B cell (primary cell): ENCODE measurements at regions not wholly inside any gene's neighbourhood (a gene's known extent, or its start where the extent isn't known, plus 50 kb on each side); places are given as distances from the start of the nearest gene placed in this dataset.

Experiments used
- ATAC-seq: fragments of 200-7000 bp; cut with Tn5 transposase; one replicate; pipeline ENCODE4 v1.10.0; 2021; ENCODE audit warnings: low read depth, mild to moderate bottlenecking, moderate number of reproducible peaks, moderate library complexity
- CTCF ChIA-PET: fragments of 350-600 bp; sonication (Branson Sonifier 250); formaldehyde crosslinking; loops from one replicate; lab custom pipeline; 2021; ENCODE audit warnings: antibody characterized with exemption, inconsistent platforms; lab: Charles Lee
- POLR2A ChIA-PET: fragments of 350-600 bp; sonication (Branson Sonifier 250); formaldehyde crosslinking; loops from one replicate; lab custom pipeline; 2021; ENCODE audit warnings: antibody characterized with exemption; lab: Charles Lee
- DNase-seq: peaks from one replicate; pipeline ENCODE4 v3.0.0; 2013
- H2AFZ ChIP-seq: 2 replicates; pipeline ENCODE4 v1.6.1; 2012; ENCODE audit warnings: mild to moderate bottlenecking, low read depth, low read length; ENCODE audit not compliant: insufficient read depth, poor library complexity, severe bottlenecking
- H3K27ac ChIP-seq, 2 donors: 1 replicate in 1 of 2; 2 replicates in 1 of 2; pipeline ENCODE4 v1.5.1; 2012 to 2013; ENCODE audit warnings: low read length in 2 of 2, mild to moderate bottlenecking in 2 of 2, moderate library complexity in 1 of 2
- H3K27me3 ChIP-seq, 4 experiments: fragments of 200-600 bp in 1 of 4; sonication (generic) in 1 of 4; replicated peaks in 1 of 4; 1 replicate in 2 of 4; 2 replicates in 2 of 4; pipeline versions ENCODE4 v1.6.1 to v1.7.0; 2013 to 2016; ENCODE audit warnings: low read length in 3 of 4, mild to moderate bottlenecking in 2 of 4, mixed read lengths in 1 of 4, moderate library complexity in 1 of 4; ENCODE audit not compliant: insufficient read depth in 4 of 4, control insufficient read depth in 3 of 4; ENCODE audit errors: control extremely low read depth in 1 of 4
- H3K36me3 ChIP-seq, 2 experiments: replicated peaks in 1 of 2; 1 replicate in 1 of 2; 2 replicates in 1 of 2; pipeline versions ENCODE4 v1.6.1 to v1.7.1; 2013; ENCODE audit warnings: low read length in 1 of 2; ENCODE audit not compliant: insufficient read depth in 2 of 2, control insufficient read depth in 1 of 2; ENCODE audit errors: control extremely low read depth in 1 of 2, extremely low read depth in 1 of 2
- H3K4me1 ChIP-seq, 2 donors: fragments of 200-600 bp in 1 of 2; sonication (generic) in 1 of 2; 1 replicate in 1 of 2; 2 replicates in 1 of 2; pipeline versions ENCODE4 v1.5.1 to v1.6.1; 2013 to 2017; ENCODE audit warnings: low read length in 2 of 2; ENCODE audit not compliant: control insufficient read depth in 2 of 2, insufficient read depth in 2 of 2
- H3K4me2 ChIP-seq: replicated peaks from 2 replicates; pipeline ENCODE3; 2012; ENCODE audit warnings: mild to moderate bottlenecking, low read depth, low read length; ENCODE audit not compliant: poor library complexity, severe bottlenecking
- H3K4me3 ChIP-seq, 5 experiments: fragments of 200-600 bp in 1 of 5; sonication (generic) in 1 of 5; 1 replicate in 3 of 5; 2 replicates in 2 of 5; pipeline versions ENCODE4 v1.5.1 to v1.7.0; 2011 to 2016; ENCODE audit warnings: low read length in 4 of 5, mild to moderate bottlenecking in 4 of 5, low read depth in 2 of 5, control low read depth in 1 of 5, moderate library complexity in 1 of 5; ENCODE audit not compliant: insufficient read depth in 1 of 5; ENCODE audit errors: control extremely low read depth in 1 of 5, extremely low read depth in 1 of 5
- H3K79me2 ChIP-seq: fragments of 200-600 bp; sonication (generic); one replicate; pipeline ENCODE4 v1.6.0; 2016; ENCODE audit warnings: low read length; ENCODE audit not compliant: control insufficient read depth, insufficient read depth
- H3K9ac ChIP-seq: fragments of 200-600 bp; sonication (generic); 2 replicates; pipeline ENCODE4 v1.6.1; 2017; ENCODE audit warnings: mild to moderate bottlenecking, low read length, moderate library complexity
- H3K9me3 ChIP-seq, 3 donors: one replicate each; pipeline versions ENCODE4 v1.6.1 to v1.7.1; 2013; ENCODE audit warnings: low read length in 2 of 3; ENCODE audit not compliant: control insufficient read depth in 2 of 3, insufficient read depth in 1 of 3; ENCODE audit errors: control extremely low read depth in 1 of 3
- H4K20me1 ChIP-seq: 2 replicates; pipeline ENCODE4 v1.6.0; 2012; ENCODE audit warnings: mild to moderate bottlenecking, low read length; ENCODE audit not compliant: insufficient read depth, control insufficient read depth, poor library complexity, severe bottlenecking
- H3K27ac Mint-ChIP-seq: one replicate; pipeline ENCODE4 v1.8.0; 2021; ENCODE audit warnings: mixed read lengths
- H3K27me3 Mint-ChIP-seq: one replicate; pipeline ENCODE4 v1.8.0; 2021; ENCODE audit warnings: mixed read lengths
- H3K4me1 Mint-ChIP-seq: one replicate; pipeline ENCODE4 v1.8.0; 2021; ENCODE audit warnings: mixed read lengths
- H3K4me3 Mint-ChIP-seq: one replicate; pipeline ENCODE4 v1.8.0; 2021; ENCODE audit warnings: mixed read lengths
- H3K9me3 Mint-ChIP-seq: one replicate; pipeline ENCODE4 v1.8.0; 2022; ENCODE audit warnings: mixed read lengths; ENCODE audit not compliant: insufficient read depth
- EZH2 ChIP-seq: IDR thresholded peaks from 2 replicates; pipeline ENCODE4 v1.6.1; 2012; ENCODE audit warnings: borderline replicate concordance, low read depth, mild to moderate bottlenecking, moderate library complexity, low read length; ENCODE audit not compliant: insufficient read depth, poor library complexity, severe bottlenecking
- WGBS: methylation state at CpG from one replicate; pipeline ENCODE4 v1.1.5; 2013; ENCODE audit warnings: missing lambda C conversion rate; ENCODE audit not compliant: insufficient coverage; 5-methylcytosine and 5-hydroxymethylcytosine counted together
- intact Hi-C: fragments of 100-400 bp; cut with micrococcal nuclease; formaldehyde crosslinking; loops from one replicate; pipeline ENCODE4 v1.10.0; 2022
- TF ChIP-seq, protein P1 (sequence below): fragments of 200-600 bp; IDR thresholded peaks from one replicate; pipeline ENCODE4 v1.8.0; 2022; ENCODE audit warnings: antibody characterized with exemption, mild to moderate bottlenecking

DNA sequence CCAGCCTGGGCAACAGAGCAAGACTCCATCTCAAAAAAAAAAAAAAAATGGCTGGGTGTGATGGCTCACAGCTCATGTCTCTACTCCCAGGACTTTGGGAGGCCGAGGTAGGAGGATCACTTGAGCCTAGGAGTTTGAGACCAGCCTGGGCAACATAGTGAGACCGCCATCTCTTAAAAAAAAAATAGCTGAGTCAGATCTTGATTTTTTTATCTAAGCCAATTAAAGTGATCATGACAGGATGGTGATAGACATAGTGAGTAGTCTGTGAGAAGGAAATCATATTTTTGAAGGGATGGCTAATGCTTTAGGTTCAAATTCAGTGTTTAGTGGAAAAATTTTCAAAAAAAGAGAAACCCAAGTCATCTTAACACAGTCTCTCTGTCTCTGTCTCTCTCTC, 114.6 kb upstream of the JARID2 start:
- ATAC-seq (no peak), DNase-seq (no peak)
- H3K9ac ChIP-seq = no peak overlapping the region
- no peaks in the 10 kb centered on the region for H3K36me3 ChIP-seq
- no peaks in the 10 kb centered on the region for H3K9me3 ChIP-seq
- Mint-ChIP-seq H3K27me3 (no peaks in the 10 kb centered on the region), H3K27ac (no peak overlapping the region), H3K9me3 (no peaks in the 10 kb centered on the region), H3K4me3 (no peak overlapping the region), H3K4me1 (peaks cover 10% of the 10 kb centered on the region)
- no peaks in the 10 kb centered on the region for H3K27me3 ChIP-seq
- intact Hi-C loops = no loop called here
- POLR2A ChIA-PET = no interaction called here
- peaks cover 9% of the 10 kb centered on the region in 2 donors for H3K4me1 ChIP-seq
- WGBS = no CpG with 5 or more reads among the region's 2 CpGs
- H2AFZ ChIP-seq = no peak overlapping the region
- no peak overlapping the region for H3K27ac ChIP-seq
- H3K4me2 ChIP-seq = no peak overlapping the region
- no peaks in the 10 kb centered on the region for H4K20me1 ChIP-seq
- no peaks in the 10 kb centered on the region for H3K79me2 ChIP-seq
- no peak for TF ChIP-seq EZH2
- TF ChIP-seq, protein P1, sequence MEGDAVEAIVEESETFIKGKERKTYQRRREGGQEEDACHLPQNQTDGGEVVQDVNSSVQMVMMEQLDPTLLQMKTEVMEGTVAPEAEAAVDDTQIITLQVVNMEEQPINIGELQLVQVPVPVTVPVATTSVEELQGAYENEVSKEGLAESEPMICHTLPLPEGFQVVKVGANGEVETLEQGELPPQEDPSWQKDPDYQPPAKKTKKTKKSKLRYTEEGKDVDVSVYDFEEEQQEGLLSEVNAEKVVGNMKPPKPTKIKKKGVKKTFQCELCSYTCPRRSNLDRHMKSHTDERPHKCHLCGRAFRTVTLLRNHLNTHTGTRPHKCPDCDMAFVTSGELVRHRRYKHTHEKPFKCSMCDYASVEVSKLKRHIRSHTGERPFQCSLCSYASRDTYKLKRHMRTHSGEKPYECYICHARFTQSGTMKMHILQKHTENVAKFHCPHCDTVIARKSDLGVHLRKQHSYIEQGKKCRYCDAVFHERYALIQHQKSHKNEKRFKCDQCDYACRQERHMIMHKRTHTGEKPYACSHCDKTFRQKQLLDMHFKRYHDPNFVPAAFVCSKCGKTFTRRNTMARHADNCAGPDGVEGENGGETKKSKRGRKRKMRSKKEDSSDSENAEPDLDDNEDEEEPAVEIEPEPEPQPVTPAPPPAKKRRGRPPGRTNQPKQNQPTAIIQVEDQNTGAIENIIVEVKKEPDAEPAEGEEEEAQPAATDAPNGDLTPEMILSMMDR = no peak
- H3K4me3 ChIP-seq = no peak overlapping the region
- CTCF ChIA-PET = no interaction called here

DNA sequence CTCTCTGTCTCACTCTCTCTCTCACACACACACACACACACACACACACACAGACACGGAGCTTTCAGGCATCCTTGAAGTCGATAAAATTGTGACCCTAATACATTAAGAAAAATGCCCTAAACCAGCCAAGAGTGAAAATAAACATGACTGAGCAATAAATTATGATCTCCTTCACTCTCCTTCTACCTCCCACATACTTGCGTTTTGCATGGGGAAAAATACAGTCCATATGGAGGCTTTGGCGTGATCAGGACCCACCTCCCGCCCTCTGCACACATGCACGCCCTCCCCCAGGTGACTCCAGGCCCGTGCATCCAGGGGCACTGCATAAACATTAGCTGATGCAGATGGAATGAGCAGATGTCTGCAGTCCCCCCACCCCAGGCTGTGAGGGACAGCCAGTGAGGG, 114.2 kb upstream of the JARID2 start:
- no peak overlapping the region for H2AFZ ChIP-seq
- no peak overlapping the region for H3K27ac ChIP-seq
- no peaks in the 10 kb centered on the region for H3K9me3 Mint-ChIP-seq
- intact Hi-C loops = no loop called here
- H3K9me3 ChIP-seq = no peaks in the 10 kb centered on the region
- no peaks in the 10 kb centered on the region for H3K36me3 ChIP-seq
- ChIA-PET POLR2A (no interaction called here), CTCF (no interaction called here)
- no peak overlapping the region for H3K4me3 Mint-ChIP-seq
- H3K4me1 Mint-ChIP-seq = peaks cover 10% of the 10 kb centered on the region
- no peak overlapping the region for H3K4me2 ChIP-seq
- H3K27ac Mint-ChIP-seq = no peak overlapping the region
- ATAC-seq = no peak
- H3K27me3 ChIP-seq = no peaks in the 10 kb centered on the region
- no peak for TF ChIP-seq EZH2
- TF ChIP-seq, protein P1 = no peak
- no peak overlapping the region for H3K4me3 ChIP-seq
- no peaks in the 10 kb centered on the region for H3K79me2 ChIP-seq
- no peaks in the 10 kb centered on the region for H4K20me1 ChIP-seq
- no peak overlapping the region for H3K9ac ChIP-seq
- no peak for DNase-seq
- WGBS = 60% methylated on average over 1 of the region's 7 CpGs
- no peaks in the 10 kb centered on the region for H3K27me3 Mint-ChIP-seq
- H3K4me1 ChIP-seq = peaks cover 9% of the 10 kb centered on the region in 2 donors
